ENCODE measurements at regions not wholly inside any gene's neighbourhood (a gene's known extent, or its start where the extent isn't known, plus 50 kb on each side); places are given as distances from the start of the nearest gene placed in this dataset.

- TF ChIP-seq CEBPB (IDR thresholded peaks at IDR 0.05) (no peak), CREB1 (IDR thresholded peaks at IDR 0.05; ENCODE audit: low read depth) (no peak), RAD21 (IDR thresholded peaks at IDR 0.05; ENCODE audit: low read depth) (no peak), TEAD4 (IDR thresholded peaks at IDR 0.05) (no peak), NFIC (IDR thresholded peaks at IDR 0.05) (no peak), EP300 (IDR thresholded peaks at IDR 0.05; ENCODE audit: borderline replicate concordance) (no peak), REST (IDR thresholded peaks at IDR 0.05; ENCODE audit: low read depth) (no peak), TAF1 (IDR thresholded peaks at IDR 0.05; ENCODE audit: low read depth) (no peak), YY1 (IDR thresholded peaks at IDR 0.05; ENCODE audit: low read depth) (no peak)
Observed at GRCh38 chr20:55271371-55271770, 733.9 kb downstream of the CBLN4 start.

- no peak for TF ChIP-seq TCF12 (IDR thresholded peaks at IDR 0.05; ENCODE audit: low read depth)
- TF ChIP-seq FOXM1 (IDR thresholded peaks at IDR 0.05; ENCODE audit: borderline replicate concordance, low read depth) = no peak
- TF ChIP-seq USF1 (IDR thresholded peaks at IDR 0.05) = no peak
- no peak for TF ChIP-seq TEAD4 (IDR thresholded peaks at IDR 0.05)
- no peak for TF ChIP-seq NFIC (IDR thresholded peaks at IDR 0.05)
- TF ChIP-seq REST (IDR thresholded peaks at IDR 0.05; ENCODE audit: low read depth) = no peak
- no peak for TF ChIP-seq RAD21 (IDR thresholded peaks at IDR 0.05; ENCODE audit: low read depth)
- TF ChIP-seq CREB1 (IDR thresholded peaks at IDR 0.05; ENCODE audit: low read depth) = no peak
- no peak for TF ChIP-seq CEBPB (IDR thresholded peaks at IDR 0.05)
- no peak for TF ChIP-seq EP300 (IDR thresholded peaks at IDR 0.05; ENCODE audit: borderline replicate concordance)
- TF ChIP-seq ZBTB7A (IDR thresholded peaks at IDR 0.05; ENCODE audit: low read depth) = no peak
- TF ChIP-seq TAF1 (IDR thresholded peaks at IDR 0.05; ENCODE audit: low read depth) = no peak
- TF ChIP-seq EGR1 (IDR thresholded peaks at IDR 0.05) = no peak
Observed at GRCh38 chr20:55269913-55270312, 735.4 kb downstream of the CBLN4 start.

- no peak for TF ChIP-seq NFIC (IDR thresholded peaks at IDR 0.05)
- TF ChIP-seq RAD21 (IDR thresholded peaks at IDR 0.05; ENCODE audit: low read depth) = no peak
- TF ChIP-seq CREB1 (IDR thresholded peaks at IDR 0.05; ENCODE audit: low read depth) = no peak
- TF ChIP-seq REST (IDR thresholded peaks at IDR 0.05; ENCODE audit: low read depth) = no peak
- TF ChIP-seq ZBTB7A (IDR thresholded peaks at IDR 0.05; ENCODE audit: low read depth) = no peak
- no peak for TF ChIP-seq USF1 (IDR thresholded peaks at IDR 0.05)
- no peak for TF ChIP-seq CEBPB (IDR thresholded peaks at IDR 0.05)
Observed at GRCh38 chr20:55266361-55266760, 739.0 kb downstream of the CBLN4 start.

- TF ChIP-seq ZBTB7A (IDR thresholded peaks at IDR 0.05; ENCODE audit: low read depth) = no peak
- no peak for TF ChIP-seq NFIC (IDR thresholded peaks at IDR 0.05)
- no peak for TF ChIP-seq MAX (IDR thresholded peaks at IDR 0.05)
- no peak for TF ChIP-seq EGR1 (IDR thresholded peaks at IDR 0.05)
- no peak for TF ChIP-seq TEAD4 (IDR thresholded peaks at IDR 0.05)
- no peak for TF ChIP-seq YY1 (IDR thresholded peaks at IDR 0.05; ENCODE audit: low read depth)
- no peak for TF ChIP-seq USF1 (IDR thresholded peaks at IDR 0.05)
- no peak for TF ChIP-seq EP300 (IDR thresholded peaks at IDR 0.05; ENCODE audit: borderline replicate concordance)
- TF ChIP-seq FOXM1 (IDR thresholded peaks at IDR 0.05; ENCODE audit: borderline replicate concordance, low read depth) = no peak
- no peak for TF ChIP-seq TCF12 (IDR thresholded peaks at IDR 0.05; ENCODE audit: low read depth)
- no peak for TF ChIP-seq CEBPB (IDR thresholded peaks at IDR 0.05)
- no peak for TF ChIP-seq RAD21 (IDR thresholded peaks at IDR 0.05; ENCODE audit: low read depth)
- no peak for TF ChIP-seq TAF1 (IDR thresholded peaks at IDR 0.05; ENCODE audit: low read depth)
- TF ChIP-seq REST (IDR thresholded peaks at IDR 0.05; ENCODE audit: low read depth) = no peak
- TF ChIP-seq CREB1 (IDR thresholded peaks at IDR 0.05; ENCODE audit: low read depth) = no peak
Observed at GRCh38 chr20:55264703-55265239, 740.5 kb downstream of the CBLN4 start.
